HEK293T (cell line): ENCODE measurements at regions not wholly inside any gene's neighbourhood (a gene's known extent, or its start where the extent isn't known, plus 50 kb on each side); places are given as distances from the start of the nearest gene placed in this dataset.
"Not testable (repeated sequence)": the region's sequence is repeated elsewhere in the genome, so short reads cannot be mapped to it uniquely, and the experiment has no call there.

Experiments
- CTCF ChIA-PET: fragments of 350-600 bp; formaldehyde crosslinking; extraction: SDS; loops from one replicate; lab custom pipeline; 2021; ENCODE audit warnings: antibody characterized with exemption, inconsistent platforms; lab: Yijun Ruan, JAX
- POLR2A ChIA-PET: fragments of 350-600 bp; formaldehyde crosslinking; extraction: SDS; loops from one replicate; lab custom pipeline; 2020; ENCODE audit warnings: antibody characterized with exemption, inconsistent platforms; lab: Yijun Ruan, JAX
- DNase-seq: peaks from one replicate; pipeline ENCODE4 v3.0.0; 2012; ENCODE audit warnings: mixed read lengths; ENCODE audit errors: extremely low spot score
- ARNT ChIP-seq: fragments of 450-650 bp; IDR thresholded peaks from 2 replicates; pipeline ENCODE4 v1.6.1; 2017; ENCODE audit warnings: mild to moderate bottlenecking
- BHLHE40 ChIP-seq: fragments of 450-650 bp; IDR thresholded peaks from 2 replicates; pipeline ENCODE4 v1.6.1; 2016; ENCODE audit warnings: mild to moderate bottlenecking, moderate library complexity, borderline replicate concordance
- CTBP1 ChIP-seq: fragments of 450-650 bp; IDR thresholded peaks from 2 replicates; pipeline ENCODE4 v1.6.1; 2016; ENCODE audit warnings: borderline replicate concordance
- ELF4 ChIP-seq: fragments of 450-650 bp; IDR thresholded peaks from 2 replicates; pipeline ENCODE4 v1.6.1; 2017; ENCODE audit warnings: antibody characterized with exemption
- FOXA1 ChIP-seq: fragments of 450-650 bp; IDR thresholded peaks from 2 replicates; pipeline ENCODE4 v1.6.1; 2016; ENCODE audit warnings: mild to moderate bottlenecking
- FOXK2 ChIP-seq: fragments of 450-650 bp; IDR thresholded peaks from 2 replicates; pipeline ENCODE4 v1.6.1; 2016; ENCODE audit warnings: mild to moderate bottlenecking
- FOXM1 ChIP-seq: fragments of 450-650 bp; IDR thresholded peaks from 2 replicates; pipeline ENCODE4 v1.6.1; 2017; ENCODE audit warnings: mild to moderate bottlenecking, borderline replicate concordance
- HDGF ChIP-seq: fragments of 450-650 bp; IDR thresholded peaks from 2 replicates; pipeline ENCODE4 v1.6.1; 2017; ENCODE audit warnings: antibody characterized with exemption, borderline replicate concordance
- L3MBTL2 ChIP-seq: fragments of 450-650 bp; conservative IDR thresholded peaks from 2 replicates; pipeline ENCODE4 v1.6.1; 2016; ENCODE audit warnings: mild to moderate bottlenecking
- LEF1 ChIP-seq: fragments of 450-650 bp; IDR thresholded peaks from 2 replicates; pipeline ENCODE4 v1.6.1; 2017; ENCODE audit warnings: mild to moderate bottlenecking, borderline replicate concordance
- NFRKB ChIP-seq: fragments of 450-650 bp; IDR thresholded peaks from 2 replicates; pipeline ENCODE4 v1.6.1; 2016; ENCODE audit warnings: mild to moderate bottlenecking, moderate library complexity
- SP1 ChIP-seq: fragments of 450-650 bp; IDR thresholded peaks from 2 replicates; pipeline ENCODE4 v1.6.1; 2017
- SUZ12 ChIP-seq: fragments of 450-650 bp; IDR thresholded peaks from 2 replicates; pipeline ENCODE4 v1.6.1; 2016; ENCODE audit warnings: mild to moderate bottlenecking
- TARDBP ChIP-seq: fragments of 450-650 bp; IDR thresholded peaks from 2 replicates; pipeline ENCODE4 v1.6.1; 2016
- ZNF384 ChIP-seq: fragments of 450-650 bp; IDR thresholded peaks from 2 replicates; pipeline ENCODE4 v1.6.1; 2016
- TF ChIP-seq, protein P1 (sequence below): fragments of 450-650 bp; IDR thresholded peaks from 2 replicates; pipeline ENCODE4 v1.6.1; 2016

DNA sequence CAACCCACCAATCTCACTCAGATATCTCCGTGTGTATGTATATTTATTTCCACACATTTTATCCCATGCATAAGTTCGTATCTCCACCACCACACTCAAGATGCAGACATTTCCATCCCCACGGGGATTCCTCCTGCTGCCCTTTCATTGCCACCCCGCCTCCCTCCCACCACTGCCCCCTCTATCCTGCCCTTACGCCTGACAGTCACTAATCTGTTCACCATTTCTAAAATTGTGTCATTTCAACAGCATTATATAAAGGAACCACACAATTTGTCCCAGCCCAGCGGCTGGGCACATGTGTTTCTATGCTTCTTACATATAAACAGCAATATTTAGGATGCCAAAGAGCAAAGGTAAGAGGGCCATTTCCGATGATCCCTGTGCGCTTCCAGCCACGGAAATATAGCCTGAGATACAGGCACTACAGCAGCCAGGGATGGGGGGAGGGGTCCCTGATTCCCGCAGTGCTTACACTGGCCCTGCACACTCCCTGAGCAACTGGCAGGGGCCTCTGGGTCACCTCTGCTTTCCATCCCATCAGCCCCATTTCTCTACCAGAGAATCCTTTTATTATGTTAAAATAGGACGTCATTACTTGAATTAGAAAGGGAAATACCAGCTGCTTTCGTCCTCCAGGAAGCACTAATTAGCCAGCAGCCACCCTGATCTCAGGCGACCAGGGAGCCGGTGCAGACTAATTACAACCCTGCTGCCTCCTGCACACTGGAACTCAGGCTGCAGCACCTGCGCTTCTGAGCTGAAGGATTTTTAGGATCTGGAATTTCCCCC lies 372.0 kb upstream of the ATP10A start:
- TF ChIP-seq LEF1 = no peak
- no peak for TF ChIP-seq L3MBTL2
- no peak for TF ChIP-seq HDGF
- TF ChIP-seq FOXK2 = no peak
- TF ChIP-seq SP1 = no peak
- TF ChIP-seq ARNT = no peak
- TF ChIP-seq TARDBP = no peak
- DNase-seq = no peak
- CTCF ChIA-PET = no interaction called here
- POLR2A ChIA-PET = no interaction called here

- ChIA-PET POLR2A (no interaction called here), CTCF (interaction anchor here (0.6 kb wide), 1 partner anchor 74 kb away, joined by 3 read pairs; no protein-coding TSS in a partner anchor)
- TF ChIP-seq L3MBTL2 = no peak
- DNase-seq = no peak
These were observed 369.6 kb upstream of the ATP10A start for GRCh38 chr15:26232691-26233090.

- no peak for DNase-seq
- ChIA-PET POLR2A (no interaction called here), CTCF (no interaction called here)
These were observed 368.0 kb upstream of the ATP10A start for GRCh38 chr15:26231096-26231495.

GRCh38 chr15:26224266-26224665 lies 361.1 kb upstream of the ATP10A start:
- DNase-seq = no peak
- ChIA-PET CTCF (no interaction called here), POLR2A (no interaction called here)
- TF ChIP-seq LEF1 = no peak
- TF ChIP-seq ARNT = no peak
- TF ChIP-seq ZNF384 = no peak
- no peak for TF ChIP-seq L3MBTL2
- no peak for TF ChIP-seq BHLHE40
- no peak for TF ChIP-seq FOXK2
- TF ChIP-seq ELF4 = no peak
- no peak for TF ChIP-seq FOXM1

More at GRCh38 chr15:26231096-26231495, 368.0 kb upstream of the ATP10A start:
- TF ChIP-seq FOXM1 (no peak), LEF1 (no peak), ELF4 (no peak), SP1 (no peak), FOXK2 (no peak), SUZ12 (no peak), NFRKB (no peak), BHLHE40 (no peak), L3MBTL2 (no peak), HDGF (no peak), TARDBP (no peak), CTBP1 (no peak), ARNT (no peak), FOXA1 (no peak)
- TF ChIP-seq, protein P1, sequence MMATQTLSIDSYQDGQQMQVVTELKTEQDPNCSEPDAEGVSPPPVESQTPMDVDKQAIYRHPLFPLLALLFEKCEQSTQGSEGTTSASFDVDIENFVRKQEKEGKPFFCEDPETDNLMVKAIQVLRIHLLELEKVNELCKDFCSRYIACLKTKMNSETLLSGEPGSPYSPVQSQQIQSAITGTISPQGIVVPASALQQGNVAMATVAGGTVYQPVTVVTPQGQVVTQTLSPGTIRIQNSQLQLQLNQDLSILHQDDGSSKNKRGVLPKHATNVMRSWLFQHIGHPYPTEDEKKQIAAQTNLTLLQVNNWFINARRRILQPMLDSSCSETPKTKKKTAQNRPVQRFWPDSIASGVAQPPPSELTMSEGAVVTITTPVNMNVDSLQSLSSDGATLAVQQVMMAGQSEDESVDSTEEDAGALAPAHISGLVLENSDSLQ = no peak

GRCh38 chr15:26223720-26224119 lies 360.6 kb upstream of the ATP10A start:
- ChIA-PET POLR2A (no interaction called here), CTCF (no interaction called here)
- TF ChIP-seq, protein P1 = no peak
- TF ChIP-seq FOXK2 = no peak
- TF ChIP-seq SP1 = no peak
- TF ChIP-seq ARNT = no peak
- TF ChIP-seq TARDBP = no peak
- no peak for TF ChIP-seq LEF1
- TF ChIP-seq NFRKB = no peak
- no peak for TF ChIP-seq ELF4
- no peak for TF ChIP-seq HDGF
- TF ChIP-seq BHLHE40 = no peak
- TF ChIP-seq FOXM1 = no peak
- no peak for TF ChIP-seq FOXA1
- DNase-seq = no peak

- CTCF ChIA-PET = no interaction called here
- DNase-seq = no peak
- POLR2A ChIA-PET = no interaction called here
- no peak for TF ChIP-seq FOXM1
- TF ChIP-seq FOXA1 = no peak
- TF ChIP-seq FOXK2 = no peak
- no peak for TF ChIP-seq ARNT
- TF ChIP-seq NFRKB = no peak
- no peak for TF ChIP-seq SP1
- no peak for TF ChIP-seq SUZ12
- no peak for TF ChIP-seq ZNF384
- no peak for TF ChIP-seq CTBP1
- TF ChIP-seq ELF4 = no peak
- TF ChIP-seq L3MBTL2 = no peak
- TF ChIP-seq LEF1 = no peak
- TF ChIP-seq, protein P1 = no peak
- no peak for TF ChIP-seq BHLHE40
- TF ChIP-seq TARDBP = no peak
- TF ChIP-seq HDGF = no peak
These were observed 359.7 kb upstream of the ATP10A start for GRCh38 chr15:26222781-26223180.

GRCh38 chr15:26217043-26217442 lies 353.9 kb upstream of the ATP10A start:
- POLR2A ChIA-PET, DNase-seq, CTCF ChIA-PET: not testable (repeated sequence)
